GM19468 (cell line): ENCODE measurements at regions not wholly inside any gene's neighbourhood (a gene's known extent, or its start where the extent isn't known, plus 50 kb on each side); places are given as distances from the start of the nearest gene placed in this dataset.

Experiments used
- ATAC-seq: cut with Tn5 transposase; IDR thresholded peaks from one replicate; pipeline ENCODE4 v1.9.1; 2021; ENCODE audit warnings: mild to moderate bottlenecking, moderate library complexity, moderate number of reproducible peaks; ENCODE audit not compliant: unreplicated experiment; ENCODE audit errors: extremely low read depth

DNA sequence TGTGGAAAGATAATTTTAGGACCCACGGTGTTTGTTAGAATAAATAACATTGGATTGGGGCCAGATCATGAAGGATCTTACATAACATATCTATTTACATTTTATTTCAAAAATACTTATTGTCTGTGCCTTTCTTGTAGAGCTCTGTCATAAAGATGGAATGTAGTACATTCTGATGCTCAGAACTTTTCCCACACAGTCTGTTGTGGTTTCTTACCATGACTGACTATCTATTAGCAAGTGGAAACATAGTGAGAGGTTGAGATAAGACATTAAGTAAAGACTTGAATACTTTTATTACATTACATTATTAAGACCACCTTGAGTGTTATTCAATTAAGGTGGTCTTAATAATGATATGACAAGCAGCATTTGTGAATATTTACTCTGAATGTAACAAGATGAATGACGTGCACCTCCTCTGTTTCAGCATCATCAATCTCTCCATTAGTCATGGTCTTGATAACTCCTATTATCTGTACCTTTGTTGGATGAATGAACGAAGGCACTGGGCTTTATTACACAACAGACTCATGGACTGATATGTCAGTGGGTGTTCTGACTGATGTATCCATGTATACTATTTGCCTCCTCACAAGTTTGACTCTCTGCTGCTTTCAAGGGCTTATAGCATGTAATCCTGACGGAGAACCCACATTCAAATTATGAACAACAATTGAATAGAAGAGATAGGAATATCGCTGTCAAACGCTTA lies 883.0 kb upstream of the FLRT2 start:
- no peak for ATAC-seq

DNA sequence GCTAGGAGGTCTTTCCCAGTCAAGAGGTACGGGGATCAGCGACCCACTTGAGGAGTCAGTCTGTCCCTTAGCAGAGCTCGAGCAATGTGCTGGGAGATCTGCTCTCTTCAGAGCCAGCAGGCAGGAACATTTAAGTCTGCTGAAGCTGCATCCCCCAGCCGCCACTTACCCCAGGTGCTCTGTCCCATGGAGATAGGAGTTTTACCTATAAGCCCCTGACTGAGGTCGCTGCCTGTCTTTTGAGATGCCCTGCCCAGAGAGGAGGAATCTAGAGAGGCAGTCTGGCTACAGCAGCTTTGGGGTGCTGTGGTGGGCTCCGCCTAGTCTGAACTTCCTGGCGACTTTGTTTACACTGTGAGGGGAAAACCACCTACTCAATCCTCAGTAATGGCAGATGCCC lies 874.9 kb upstream of the FLRT2 start:
- ATAC-seq: no peak

GRCh38 chr14:84657911-84658310 lies 872.0 kb upstream of the FLRT2 start:
- ATAC-seq: no peak

- no peak for ATAC-seq
Measured at GRCh38 chr14:84670796-84671195, 859.1 kb upstream of the FLRT2 start.

DNA sequence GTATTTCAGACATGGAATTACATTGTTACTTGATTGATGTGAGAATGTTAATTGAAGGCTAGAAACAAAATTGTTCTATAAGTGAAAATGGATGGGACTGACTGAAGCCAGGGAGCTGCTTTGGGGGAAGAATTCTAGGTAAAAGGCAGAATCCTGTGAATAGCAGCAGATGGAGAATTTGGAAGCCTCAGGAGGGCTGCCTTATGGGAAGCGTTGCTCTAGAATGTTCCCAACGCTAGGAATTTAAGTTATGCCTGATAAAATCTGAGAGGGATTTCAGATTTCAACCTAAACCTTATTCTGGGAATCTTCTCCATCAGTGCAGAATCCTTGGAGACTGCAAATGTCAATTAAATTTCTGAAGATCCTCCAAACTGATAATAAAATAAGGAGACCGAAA lies 858.2 kb upstream of the FLRT2 start:
- no peak for ATAC-seq

- no peak for ATAC-seq
Measured at GRCh38 chr14:84674636-84675035, 855.3 kb upstream of the FLRT2 start.

GRCh38 chr14:84686550-84686949 lies 843.4 kb upstream of the FLRT2 start:
- ATAC-seq: no peak

DNA sequence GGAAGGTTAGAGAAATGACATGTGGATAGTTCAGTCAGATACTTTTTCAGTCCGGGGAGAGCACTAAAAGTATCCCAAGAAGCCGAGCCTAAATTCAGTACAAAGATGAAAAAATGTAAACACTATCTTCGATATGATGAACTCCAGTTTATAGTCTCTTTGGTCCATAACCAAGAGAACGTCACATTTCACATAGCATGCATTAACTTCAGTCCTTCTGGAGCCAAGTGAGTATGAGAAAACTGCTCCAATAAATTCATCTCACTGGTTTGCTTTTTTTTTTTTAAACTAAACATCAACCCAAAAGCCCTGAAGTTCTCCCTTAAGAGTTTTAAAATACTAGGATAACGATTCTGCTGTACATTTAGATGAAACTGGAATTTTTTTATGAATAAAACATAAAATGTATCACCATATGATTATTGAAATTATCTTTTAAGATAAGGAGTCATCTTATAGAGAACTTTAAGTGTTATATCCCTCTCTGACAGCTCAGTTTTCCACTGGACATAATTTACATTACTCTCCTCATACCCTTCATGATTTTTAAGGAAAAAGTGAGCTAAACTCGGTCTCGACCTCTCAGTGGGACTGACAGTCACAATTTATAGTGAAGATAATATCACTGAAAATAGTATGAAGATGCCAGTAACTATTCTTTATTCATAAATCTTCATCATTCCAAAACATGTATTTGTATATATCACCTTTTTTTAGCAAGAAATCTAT lies 841.5 kb upstream of the FLRT2 start:
- ATAC-seq: no peak

- no peak for ATAC-seq
Measured at GRCh38 chr14:84694161-84694560, 835.8 kb upstream of the FLRT2 start.

GRCh38 chr14:84704601-84705000 lies 825.3 kb upstream of the FLRT2 start:
- ATAC-seq: no peak

GRCh38 chr14:84707830-84708229 lies 822.1 kb upstream of the FLRT2 start:
- ATAC-seq: no peak

DNA sequence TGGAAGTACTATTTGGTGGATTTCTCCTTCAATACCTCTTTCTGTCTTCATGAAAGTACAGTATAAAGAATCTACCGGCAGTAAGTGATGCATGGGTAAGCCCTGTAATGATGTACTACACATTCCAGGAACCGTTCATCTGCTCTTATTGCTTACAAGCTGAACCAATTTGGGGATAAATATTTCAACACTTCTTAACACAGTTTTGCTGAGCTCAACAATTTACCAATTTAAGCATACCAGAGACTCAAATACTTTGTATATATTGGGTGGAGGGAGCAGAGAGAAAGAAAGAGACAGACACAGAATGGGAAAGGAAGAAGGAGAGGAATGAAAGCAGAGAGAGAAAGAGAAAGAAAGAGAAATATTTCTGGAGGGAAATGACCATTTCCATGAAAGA lies 821.1 kb upstream of the FLRT2 start:
- no peak for ATAC-seq

DNA sequence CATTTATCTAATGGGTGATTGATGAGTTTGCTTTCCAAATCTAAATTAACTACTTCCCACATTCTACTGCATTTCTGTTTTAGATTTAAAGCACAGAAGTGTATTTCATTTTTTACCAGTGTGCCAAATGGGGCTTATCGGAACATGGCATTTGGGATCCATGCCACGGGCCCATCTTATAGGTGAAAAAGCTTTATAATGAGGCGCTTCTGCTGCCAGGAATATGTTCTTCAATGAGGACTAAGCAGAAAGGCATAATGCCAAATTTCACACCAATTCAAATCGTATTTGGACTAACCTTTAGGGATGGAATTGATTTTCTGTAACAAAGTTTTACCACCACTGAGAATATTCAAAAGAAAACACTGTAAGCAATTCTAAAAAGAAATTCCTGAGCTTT lies 803.5 kb upstream of the FLRT2 start:
- ATAC-seq: no peak

GRCh38 chr14:84749191-84749955 lies 780.6 kb upstream of the FLRT2 start:
- ATAC-seq: no peak

- ATAC-seq: no peak
Measured at GRCh38 chr14:84750284-84750683, 779.7 kb upstream of the FLRT2 start.

DNA sequence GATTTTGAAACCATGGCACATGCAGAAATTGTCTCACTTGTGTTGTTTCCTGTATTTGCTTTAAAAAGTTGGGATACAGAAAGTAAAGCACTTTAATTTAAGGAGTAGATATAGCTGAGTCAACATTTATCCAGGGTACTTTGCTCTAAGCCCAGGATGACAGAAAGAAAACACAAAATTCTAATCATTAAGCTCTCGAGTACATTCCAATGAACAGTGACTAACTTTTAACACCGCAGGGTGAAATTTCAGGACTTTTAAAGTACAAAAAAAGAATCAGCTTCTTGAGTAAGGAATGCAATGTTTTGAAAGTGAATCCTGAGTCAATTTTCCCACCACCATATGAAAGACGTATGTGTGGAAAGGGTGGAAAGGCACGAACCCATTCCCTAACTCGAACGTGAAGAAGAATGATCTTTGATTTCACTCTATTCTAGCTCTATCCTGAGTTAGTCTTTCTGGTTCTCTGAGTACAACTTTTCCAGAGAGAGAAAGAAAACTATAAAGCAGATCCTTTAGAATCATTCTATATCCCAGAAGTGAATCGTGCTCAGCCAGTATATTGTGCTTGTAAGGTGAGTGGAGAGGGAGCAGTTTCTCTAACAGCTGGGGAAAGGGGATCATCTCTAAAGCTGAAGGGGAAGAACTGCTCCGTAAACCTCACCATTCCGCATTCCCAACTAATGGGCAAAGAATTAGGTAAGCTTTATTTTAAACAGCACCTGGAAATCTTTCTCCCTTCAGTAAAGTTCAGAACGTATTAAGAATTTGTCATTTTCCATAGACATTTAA lies 779.0 kb upstream of the FLRT2 start:
- no peak for ATAC-seq

DNA sequence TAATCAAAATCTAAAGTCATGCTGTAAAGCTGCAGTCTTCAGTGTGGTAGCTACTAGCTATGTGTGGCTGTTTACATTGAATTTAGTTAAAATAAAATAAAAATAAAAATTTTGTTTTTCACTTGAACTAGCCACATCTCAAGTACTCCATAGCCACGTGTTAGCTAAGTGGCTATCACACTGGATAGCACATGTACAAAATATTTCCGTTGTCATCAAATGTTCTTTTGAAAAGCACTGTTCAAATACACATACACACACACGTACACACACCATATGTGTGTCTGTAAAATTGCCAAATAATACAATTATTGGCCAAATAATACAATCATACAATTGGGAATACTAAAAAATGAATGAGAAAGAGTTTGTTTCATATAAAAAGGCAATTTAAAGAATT lies 778.2 kb upstream of the FLRT2 start:
- no peak for ATAC-seq

GRCh38 chr14:84760489-84761126 lies 769.3 kb upstream of the FLRT2 start:
- no peak for ATAC-seq

GRCh38 chr14:84767434-84767833 lies 762.5 kb upstream of the FLRT2 start:
- ATAC-seq: no peak

DNA sequence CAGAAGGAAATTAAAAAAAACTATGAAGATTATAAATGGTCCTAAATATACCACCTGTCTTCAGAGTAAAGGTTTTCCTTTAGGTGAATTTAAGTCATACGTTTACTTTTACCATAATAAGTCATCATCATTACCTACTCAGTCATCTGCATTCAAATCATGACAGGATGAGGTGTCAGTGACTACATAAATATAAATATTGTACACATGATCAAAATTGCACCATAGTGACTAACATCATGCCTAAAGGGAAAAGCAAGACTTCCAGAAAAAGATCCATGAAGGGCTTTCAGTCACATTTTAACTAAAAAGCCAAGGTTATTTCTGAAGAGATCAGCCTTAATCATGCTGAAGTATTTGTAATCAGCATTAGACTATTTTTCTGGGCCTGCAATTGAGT lies 759.9 kb upstream of the FLRT2 start:
- no peak for ATAC-seq
